GM12875 (cell line): ENCODE measurements at regions not wholly inside any gene's neighbourhood (a gene's known extent, or its start where the extent isn't known, plus 50 kb on each side); places are given as distances from the start of the nearest gene placed in this dataset.

Experiments used
- H3K4me3 ChIP-seq: one replicate; pipeline ENCODE4 v1.5.1; 2011; ENCODE audit warnings: low read depth, low read length, control low read depth
- CTCF ChIP-seq: IDR thresholded peaks from 2 replicates; pipeline ENCODE4 v1.5.1; 2011; ENCODE audit warnings: low read depth, mild to moderate bottlenecking, control low read depth, inconsistent platforms, low read length, moderate library complexity, borderline replicate concordance; ENCODE audit not compliant: insufficient read depth

GRCh38 chr19:13646758-13647157, 117.6 kb upstream of the MRI1 start:
- TF ChIP-seq CTCF, result no peak
- H3K4me3 ChIP-seq, result no peak overlapping the region

- H3K4me3 ChIP-seq, result no peak overlapping the region
- TF ChIP-seq CTCF, result no peak
Measured at GRCh38 chr19:13644645-13645044, 119.7 kb upstream of the MRI1 start.

GRCh38 chr19:13640611-13641010, 123.7 kb upstream of the MRI1 start:
- H3K4me3 ChIP-seq, result no peak overlapping the region
- no peak for TF ChIP-seq CTCF

- no peak for TF ChIP-seq CTCF
- no peak overlapping the region for H3K4me3 ChIP-seq
Measured at GRCh38 chr19:13639342-13639929, 124.9 kb upstream of the MRI1 start.

- H3K4me3 ChIP-seq, result no peak overlapping the region
- TF ChIP-seq CTCF, result no peak
Measured at GRCh38 chr19:13637664-13638063, 126.7 kb upstream of the MRI1 start.

- TF ChIP-seq CTCF, result no peak
- no peak overlapping the region for H3K4me3 ChIP-seq
Measured at GRCh38 chr19:13634658-13635057, 128.4 kb upstream of the CACNA1A start.

GRCh38 chr19:13633522-13633922, 127.2 kb upstream of the CACNA1A start:
- H3K4me3 ChIP-seq, result no peak overlapping the region
- no peak for TF ChIP-seq CTCF
